NCI-H1930 (cell line): ENCODE measurements at regions not wholly inside any gene's neighbourhood (a gene's known extent, or its start where the extent isn't known, plus 50 kb on each side); places are given as distances from the start of the nearest gene placed in this dataset.

Experiments
- DNase-seq, 2 experiments: peaks; one replicate each; lab custom pipeline; 2025; lab: John Stamatoyannopoulos, UW

- DNase-seq, result no peak
These were observed 142.9 kb downstream of the GPAM start for GRCh38 chr10:112040696-112041095.

GRCh38 chr10:112045938-112046337 lies 137.6 kb downstream of the GPAM start:
- no peak for DNase-seq

GRCh38 chr10:112047674-112048073 lies 135.9 kb downstream of the GPAM start:
- DNase-seq, result no peak

- DNase-seq, result no peak
These were observed 131.4 kb downstream of the GPAM start for GRCh38 chr10:112052166-112052565.

- no peak for DNase-seq
These were observed 129.7 kb downstream of the GPAM start for GRCh38 chr10:112053895-112054294.

- DNase-seq, result no peak
These were observed 129.0 kb downstream of the GPAM start for GRCh38 chr10:112054516-112054915.

GRCh38 chr10:112057072-112057471 lies 126.5 kb downstream of the GPAM start:
- DNase-seq, result no peak

- DNase-seq, result no peak
These were observed 124.3 kb downstream of the GPAM start for GRCh38 chr10:112059220-112059619.

GRCh38 chr10:112071596-112072133 lies 111.9 kb downstream of the GPAM start:
- no peak for DNase-seq

GRCh38 chr10:112078003-112078402 lies 105.6 kb downstream of the GPAM start:
- no peak for DNase-seq

GRCh38 chr10:112080231-112080630 lies 103.3 kb downstream of the GPAM start:
- DNase-seq, result no peak

GRCh38 chr10:112082120-112082519 lies 101.4 kb downstream of the GPAM start:
- DNase-seq, result no peak

GRCh38 chr10:112083472-112083871 lies 100.1 kb downstream of the GPAM start:
- no peak for DNase-seq

GRCh38 chr10:112087953-112088456 lies 95.6 kb downstream of the GPAM start:
- DNase-seq, result no peak

- no peak for DNase-seq
These were observed 91.9 kb downstream of the GPAM start for GRCh38 chr10:112091703-112092102.

GRCh38 chr10:112092519-112092918 lies 91.0 kb downstream of the GPAM start:
- no peak for DNase-seq

GRCh38 chr10:112094984-112095383 lies 88.6 kb downstream of the GPAM start:
- no peak for DNase-seq

GRCh38 chr10:112095731-112096130 lies 87.8 kb downstream of the GPAM start:
- DNase-seq, result no peak

GRCh38 chr10:112098682-112099081 lies 84.9 kb downstream of the GPAM start:
- no peak for DNase-seq
